SK-N-SH (cell line): ENCODE measurements at regions not wholly inside any gene's neighbourhood (a gene's known extent, or its start where the extent isn't known, plus 50 kb on each side); places are given as distances from the start of the nearest gene placed in this dataset.

ENCODE experiments used
- CTCF ChIP-seq: fragments of 200-600 bp; sonication (generic); IDR thresholded peaks from 2 replicates; pipeline ENCODE4 v1.6.1; 2017; ENCODE audit warnings: antibody characterized with exemption, mild to moderate bottlenecking, moderate library complexity
- EP300 ChIP-seq, 2 experiments: IDR thresholded peaks; 2 replicates each; pipeline versions ENCODE4 v1.4.0 to v1.6.1; 2012; ENCODE audit warnings: borderline replicate concordance in 1 of 2, low read depth in 1 of 2, low read length in 1 of 2
- POLR2AphosphoS5 ChIP-seq: IDR thresholded peaks from 2 replicates; pipeline ENCODE4 v1.6.1; 2012; ENCODE audit warnings: low read depth, low read length
- RAD21 ChIP-seq: IDR thresholded peaks from 2 replicates; pipeline ENCODE4 v1.6.1; 2012; ENCODE audit warnings: mild to moderate bottlenecking, low read length
- REST ChIP-seq: IDR thresholded peaks from 2 replicates; pipeline ENCODE4 v1.6.1; 2012; ENCODE audit warnings: mild to moderate bottlenecking, low read depth, low read length, moderate library complexity

- TF ChIP-seq POLR2AphosphoS5: no peak
- no peak for TF ChIP-seq REST
- TF ChIP-seq RAD21: no peak
- TF ChIP-seq EP300 (IDR thresholded peaks at IDR 0.05; ENCODE audit: borderline replicate concordance in 1 of 2, low read depth in 1 of 2, low read length in 1 of 2): no peak
- no peak for TF ChIP-seq CTCF
These were observed 237.0 kb upstream of the TPM1 start for GRCh38 chr15:62805502-62805901.
